Loucy (cell line): ENCODE measurements at regions not wholly inside any gene's neighbourhood (a gene's known extent, or its start where the extent isn't known, plus 50 kb on each side); places are given as distances from the start of the nearest gene placed in this dataset.

Source experiments
- H2AFZ ChIP-seq: fragments of 200-600 bp; sonication (generic); 2 replicates; pipeline ENCODE4 v1.6.0; 2016; ENCODE audit warnings: antibody characterized with exemption, mild to moderate bottlenecking, low read length, moderate library complexity
- H3F3A ChIP-seq: fragments of 200-600 bp; 2 replicates; pipeline ENCODE4 v1.6.0; 2016; ENCODE audit warnings: antibody characterized with exemption, low read depth, mild to moderate bottlenecking
- H3K27me3 ChIP-seq: fragments of 200-600 bp; sonication (generic); 2 replicates; pipeline ENCODE4 v1.6.1; 2014; ENCODE audit warnings: low read length, mild to moderate bottlenecking; ENCODE audit not compliant: insufficient read depth, poor library complexity, severe bottlenecking
- H3K36me3 ChIP-seq: fragments of 200-600 bp; sonication (generic); 2 replicates; pipeline ENCODE4 v1.6.1; 2016; ENCODE audit warnings: low read length; ENCODE audit not compliant: insufficient read depth
- H3K4me1 ChIP-seq: fragments of 200-600 bp; sonication (generic); 2 replicates; pipeline ENCODE4 v1.5.1; 2014; ENCODE audit warnings: low read length, mild to moderate bottlenecking; ENCODE audit not compliant: insufficient read depth, poor library complexity, severe bottlenecking
- H3K4me2 ChIP-seq: fragments of 200-600 bp; sonication (generic); 2 replicates; pipeline ENCODE4 v1.6.0; 2014; ENCODE audit warnings: antibody characterized with exemption, low read length, low read depth, mild to moderate bottlenecking; ENCODE audit not compliant: poor library complexity, severe bottlenecking
- H3K4me3 ChIP-seq: fragments of 200-600 bp; sonication (generic); 2 replicates; pipeline ENCODE4 v1.5.1; 2014; ENCODE audit warnings: low read length, mild to moderate bottlenecking, mixed read lengths; ENCODE audit not compliant: poor library complexity, severe bottlenecking
- H3K79me2 ChIP-seq: fragments of 200-600 bp; sonication (generic); 2 replicates; pipeline ENCODE4 v1.6.1; 2014; ENCODE audit warnings: low read length; ENCODE audit not compliant: insufficient read depth
- H3K9ac ChIP-seq: fragments of 200-600 bp; sonication (generic); 2 replicates; pipeline ENCODE4 v1.6.0; 2014; ENCODE audit warnings: mild to moderate bottlenecking, low read depth, low read length, moderate library complexity; ENCODE audit not compliant: poor library complexity, severe bottlenecking
- H3K9me2 ChIP-seq: fragments of 200-600 bp; sonication (generic); replicated peaks from 2 replicates; pipeline ENCODE4 v1.6.1; 2016; ENCODE audit warnings: low read depth, low read length, mixed read lengths
- H3K9me3 ChIP-seq: fragments of 200-600 bp; sonication (generic); 2 replicates; pipeline ENCODE4 v1.6.1; 2014; ENCODE audit warnings: mild to moderate bottlenecking, antibody characterized with exemption, low read length, low read depth; ENCODE audit not compliant: insufficient read depth
- H4K20me1 ChIP-seq: fragments of 200-600 bp; sonication (generic); 2 replicates; pipeline ENCODE4 v1.6.0; 2014; ENCODE audit warnings: antibody characterized with exemption, low read length, mild to moderate bottlenecking; ENCODE audit not compliant: insufficient read depth, poor library complexity, severe bottlenecking
- CTCF ChIP-seq: fragments of 200-600 bp; sonication (generic); conservative IDR thresholded peaks from 2 replicates; pipeline ENCODE4 v1.5.1; 2014; ENCODE audit warnings: mild to moderate bottlenecking, antibody characterized with exemption, low read length
- EZH2phosphoT487 ChIP-seq: fragments of 200-600 bp; IDR thresholded peaks from 2 replicates; pipeline ENCODE4 v1.6.1; 2018; ENCODE audit warnings: antibody characterized with exemption, mild to moderate bottlenecking, moderate library complexity, borderline replicate concordance

DNA sequence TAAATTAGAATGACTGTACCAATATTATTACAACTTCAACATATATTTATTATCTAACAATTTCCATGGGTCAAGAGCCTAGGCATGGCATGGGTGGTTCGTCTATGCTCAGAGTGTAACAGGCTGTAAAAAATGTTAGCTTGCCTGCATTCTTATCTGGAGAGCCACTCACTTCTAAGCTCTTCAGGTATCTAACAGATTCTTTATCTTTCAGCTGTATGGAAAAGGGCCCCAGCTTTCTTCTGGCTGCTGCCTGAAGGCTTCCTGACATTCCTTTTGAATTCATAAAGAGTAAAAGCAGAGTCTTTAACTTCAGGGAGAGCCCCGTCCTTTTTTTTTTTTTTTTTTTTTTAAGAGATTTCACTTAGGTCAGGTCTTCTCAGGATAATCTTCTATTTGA lies 648.8 kb downstream of the NXPH1 start:
- no peak overlapping the region for H2AFZ ChIP-seq
- H3K9ac ChIP-seq = no peak overlapping the region
- H3K9me2 ChIP-seq = no peaks in the 10 kb centered on the region
- H3K27me3 ChIP-seq = no peaks in the 10 kb centered on the region
- H3K4me3 ChIP-seq = no peak overlapping the region
- no peaks in the 10 kb centered on the region for H3K36me3 ChIP-seq
- H4K20me1 ChIP-seq = no peaks in the 10 kb centered on the region
- H3K4me2 ChIP-seq = no peak overlapping the region
- no peaks in the 10 kb centered on the region for H3K9me3 ChIP-seq
- no peaks in the 10 kb centered on the region for H3F3A ChIP-seq
- H3K4me1 ChIP-seq = no peaks in the 10 kb centered on the region
- TF ChIP-seq EZH2phosphoT487 = no peak
- no peak for TF ChIP-seq CTCF
- H3K79me2 ChIP-seq = no peaks in the 10 kb centered on the region

GRCh38 chr7:9083837-9084236 lies 650.4 kb downstream of the NXPH1 start:
- Histone ChIP-seq H3K79me2 (no peaks in the 10 kb centered on the region), H3K9me3 (no peaks in the 10 kb centered on the region), H3K9ac (no peak overlapping the region), H3K9me2 (no peaks in the 10 kb centered on the region), H3K27me3 (no peaks in the 10 kb centered on the region), H3K4me2 (no peak overlapping the region), H4K20me1 (no peaks in the 10 kb centered on the region), H3K4me3 (no peak overlapping the region), H3K4me1 (no peaks in the 10 kb centered on the region), H3K36me3 (no peaks in the 10 kb centered on the region), H3F3A (no peaks in the 10 kb centered on the region), H2AFZ (no peak overlapping the region)
- TF ChIP-seq CTCF (no peak), EZH2phosphoT487 (no peak)

DNA sequence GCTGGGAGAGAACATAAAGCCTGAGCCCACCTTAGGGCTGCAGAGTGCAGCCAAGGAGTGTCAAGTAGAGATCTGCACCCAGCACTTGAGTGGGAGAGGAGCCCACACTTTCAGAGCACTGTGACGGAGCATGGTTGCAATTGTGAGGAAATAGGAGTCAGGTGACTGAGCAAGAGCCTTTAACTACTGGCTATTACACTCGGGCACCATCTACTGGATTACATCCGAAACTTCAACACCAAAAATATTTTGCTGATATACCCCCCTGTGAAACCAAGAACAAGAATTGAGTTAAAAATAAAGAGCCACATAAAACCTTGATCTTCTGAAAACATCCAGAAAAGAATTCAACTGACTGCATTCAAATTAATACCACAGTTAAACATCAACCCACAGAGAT lies 657.9 kb downstream of the NXPH1 start:
- Histone ChIP-seq H3K9me2 (no peaks in the 10 kb centered on the region), H3K9ac (no peak overlapping the region), H3F3A (no peaks in the 10 kb centered on the region), H3K4me3 (no peak overlapping the region), H3K4me2 (no peak overlapping the region), H3K27me3 (no peaks in the 10 kb centered on the region), H3K79me2 (no peaks in the 10 kb centered on the region), H3K36me3 (no peaks in the 10 kb centered on the region), H3K4me1 (no peaks in the 10 kb centered on the region), H4K20me1 (no peaks in the 10 kb centered on the region), H2AFZ (no peak overlapping the region), H3K9me3 (no peaks in the 10 kb centered on the region)
- TF ChIP-seq EZH2phosphoT487 = no peak
- TF ChIP-seq CTCF = peak; percentile 51
